ENCODE measurements at regions not wholly inside any gene's neighbourhood (a gene's known extent, or its start where the extent isn't known, plus 50 kb on each side); places are given as distances from the start of the nearest gene placed in this dataset.

DNA sequence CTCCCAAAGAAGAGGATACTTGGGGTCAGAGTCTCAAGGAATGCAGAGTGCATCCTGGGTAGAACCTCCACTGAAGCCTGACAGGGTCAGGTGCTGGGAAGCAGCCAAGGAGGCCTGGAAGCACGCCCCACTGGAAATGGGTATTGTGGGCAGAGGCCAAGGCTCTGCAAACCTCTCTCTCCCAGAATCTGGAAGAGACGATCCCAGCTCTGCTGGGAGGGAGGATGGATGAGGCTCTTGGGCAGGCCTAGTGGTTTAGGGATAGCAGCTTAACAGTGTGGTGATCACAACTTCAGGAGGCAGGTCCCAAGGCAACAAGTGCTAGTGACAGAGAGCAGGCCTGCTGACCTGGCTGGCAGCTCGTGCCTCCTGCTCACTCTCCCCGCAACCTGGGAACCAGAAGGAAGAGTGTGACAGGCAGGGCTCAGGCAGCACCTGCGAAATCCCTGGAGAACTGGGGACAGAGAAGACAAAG is 641.0 kb downstream of the PLPP3 start:
- H3K36me3 ChIP-seq (ENCODE audit: insufficient read depth, insufficient read length, low read length), result no peaks in the 10 kb centered on the region

DNA sequence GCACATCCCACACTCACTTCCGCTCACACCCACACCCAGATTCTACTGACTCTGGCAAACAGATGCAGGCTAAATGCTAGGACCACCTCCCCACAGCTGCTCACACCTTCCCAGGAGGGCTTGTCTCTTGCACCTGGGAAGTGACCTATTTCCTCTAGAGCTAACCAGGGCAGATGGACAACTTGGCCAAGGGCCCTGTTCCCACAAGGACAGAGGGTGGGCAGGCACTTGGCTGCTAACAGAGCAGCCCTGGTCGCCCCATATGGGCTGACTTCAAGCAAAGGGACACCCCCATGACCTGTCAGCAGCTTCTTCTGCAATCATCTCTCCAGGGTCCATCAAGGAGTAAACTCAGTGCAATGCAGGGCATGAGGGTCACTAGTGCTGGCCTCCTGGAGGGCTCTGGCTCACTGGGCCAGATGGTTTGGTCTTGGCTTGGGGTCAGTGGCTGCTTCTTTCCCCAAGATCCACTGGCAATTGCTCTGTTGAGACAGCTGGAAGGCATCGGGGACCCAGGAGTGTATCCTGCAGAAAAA is 641.5 kb downstream of the PLPP3 start:
- Histone ChIP-seq H3K36me3 (ENCODE audit: insufficient read depth, insufficient read length, low read length) (no peaks in the 10 kb centered on the region), H3K27me3 (ENCODE audit: insufficient read depth, insufficient read length) (no peaks in the 10 kb centered on the region), H3K9ac (ENCODE audit: insufficient read length, low read depth) (no peak overlapping the region), H3K4me3 (ENCODE audit: insufficient read length, low read depth) (no peak overlapping the region), H3K9me3 (ENCODE audit: insufficient read depth, low read length) (peaks cover 4% of the 10 kb centered on the region; the same call in 1 of the 2 replicates), H3K4me1 (ENCODE audit: insufficient read depth, insufficient read length) (no peaks in the 10 kb centered on the region)
- no peak for TF ChIP-seq ZNF274 (IDR thresholded peaks at IDR 0.05; ENCODE audit: low read depth, low read length)
- no peak for TF ChIP-seq YY1 (IDR thresholded peaks at IDR 0.05; ENCODE audit: insufficient read depth, insufficient read length)
- no peak for TF ChIP-seq SUZ12 (IDR thresholded peaks at IDR 0.05; ENCODE audit: extremely low read depth, insufficient read depth, insufficient read length)
- DNase-seq (ENCODE audit: low read depth, low spot score), result no peak

More for the DNA sequence above, 641.0 kb downstream of the PLPP3 start:
- Histone ChIP-seq H3K4me1 (ENCODE audit: insufficient read depth, insufficient read length) (no peaks in the 10 kb centered on the region), H3K9me3 (ENCODE audit: insufficient read depth, low read length) (peaks cover 4% of the 10 kb centered on the region; the same call in 1 of the 2 replicates), H3K27me3 (ENCODE audit: insufficient read depth, insufficient read length) (no peaks in the 10 kb centered on the region), H3K4me3 (ENCODE audit: insufficient read length, low read depth) (no peak overlapping the region), H3K9ac (ENCODE audit: insufficient read length, low read depth) (no peak overlapping the region)
- TF ChIP-seq ZNF274 (IDR thresholded peaks at IDR 0.05; ENCODE audit: low read depth, low read length) (no peak), YY1 (IDR thresholded peaks at IDR 0.05; ENCODE audit: insufficient read depth, insufficient read length) (no peak), SUZ12 (IDR thresholded peaks at IDR 0.05; ENCODE audit: extremely low read depth, insufficient read depth, insufficient read length) (no peak)
- DNase-seq (ENCODE audit: low read depth, low spot score), result no peak

DNA sequence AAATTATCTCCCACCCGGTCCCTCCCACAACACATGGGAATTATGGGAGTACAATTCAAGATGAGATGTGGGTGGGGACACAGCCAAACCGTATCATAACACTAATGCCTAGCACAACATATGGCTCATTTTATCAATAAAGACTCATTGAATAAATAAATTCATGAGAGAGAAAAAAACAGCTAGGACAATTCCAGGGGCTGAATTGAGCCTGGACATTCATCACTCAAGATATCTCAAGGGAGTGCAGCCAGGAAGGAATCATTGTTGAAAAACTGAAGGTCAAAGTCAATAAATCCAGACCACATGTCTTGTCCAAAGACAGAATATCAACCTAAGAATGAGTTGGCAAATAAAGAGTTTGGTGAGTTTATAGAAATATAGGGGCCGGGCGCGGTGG is 644.1 kb downstream of the PLPP3 start:
- Histone ChIP-seq H3K4me3 (ENCODE audit: insufficient read length, low read depth) (no peak overlapping the region), H3K9me3 (ENCODE audit: insufficient read depth, low read length) (peaks cover 4% of the 10 kb centered on the region; the same call in 1 of the 2 replicates), H3K4me1 (ENCODE audit: insufficient read depth, insufficient read length) (no peaks in the 10 kb centered on the region), H3K36me3 (ENCODE audit: insufficient read depth, insufficient read length, low read length) (no peaks in the 10 kb centered on the region), H3K9ac (ENCODE audit: insufficient read length, low read depth) (no peak overlapping the region), H3K27me3 (ENCODE audit: insufficient read depth, insufficient read length) (no peaks in the 10 kb centered on the region)
- no peak for DNase-seq (ENCODE audit: low read depth, low spot score)
- TF ChIP-seq YY1 (IDR thresholded peaks at IDR 0.05; ENCODE audit: insufficient read depth, insufficient read length) (no peak), SUZ12 (IDR thresholded peaks at IDR 0.05; ENCODE audit: extremely low read depth, insufficient read depth, insufficient read length) (no peak), ZNF274 (IDR thresholded peaks at IDR 0.05; ENCODE audit: low read depth, low read length) (no peak)

DNA sequence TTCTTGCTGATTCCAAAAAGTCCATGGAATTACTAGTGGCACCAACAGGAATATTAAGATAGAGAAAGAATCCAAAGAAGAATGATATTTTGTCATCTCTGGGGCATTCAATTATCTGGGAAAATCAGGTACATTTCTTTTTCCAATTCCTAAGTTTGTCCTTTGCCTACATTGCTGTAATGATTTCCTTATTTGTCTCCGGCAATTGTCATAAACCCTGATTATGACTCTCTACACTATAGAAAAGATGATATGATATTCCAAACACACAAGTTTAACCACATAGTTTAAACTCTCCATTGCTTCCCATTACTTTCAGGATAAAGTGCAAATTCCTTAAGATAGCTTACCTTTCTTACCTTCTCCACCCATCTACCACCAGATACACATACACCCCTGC is 647.0 kb downstream of the PLPP3 start:
- H3K36me3 ChIP-seq (ENCODE audit: insufficient read depth, insufficient read length, low read length), result no peaks in the 10 kb centered on the region
- no peak overlapping the region for H3K4me3 ChIP-seq (ENCODE audit: insufficient read length, low read depth)
- no peaks in the 10 kb centered on the region for H3K27me3 ChIP-seq (ENCODE audit: insufficient read depth, insufficient read length)
- TF ChIP-seq ZNF274 (IDR thresholded peaks at IDR 0.05; ENCODE audit: low read depth, low read length) (no peak), SUZ12 (IDR thresholded peaks at IDR 0.05; ENCODE audit: extremely low read depth, insufficient read depth, insufficient read length) (no peak), YY1 (IDR thresholded peaks at IDR 0.05; ENCODE audit: insufficient read depth, insufficient read length) (no peak)
- DNase-seq (ENCODE audit: low read depth, low spot score), result no peak
- peaks cover 4% of the 10 kb centered on the region; the same call in 1 of the 2 replicates for H3K9me3 ChIP-seq (ENCODE audit: insufficient read depth, low read length)
- no peaks in the 10 kb centered on the region for H3K4me1 ChIP-seq (ENCODE audit: insufficient read depth, insufficient read length)
- H3K9ac ChIP-seq (ENCODE audit: insufficient read length, low read depth), result no peak overlapping the region

DNA sequence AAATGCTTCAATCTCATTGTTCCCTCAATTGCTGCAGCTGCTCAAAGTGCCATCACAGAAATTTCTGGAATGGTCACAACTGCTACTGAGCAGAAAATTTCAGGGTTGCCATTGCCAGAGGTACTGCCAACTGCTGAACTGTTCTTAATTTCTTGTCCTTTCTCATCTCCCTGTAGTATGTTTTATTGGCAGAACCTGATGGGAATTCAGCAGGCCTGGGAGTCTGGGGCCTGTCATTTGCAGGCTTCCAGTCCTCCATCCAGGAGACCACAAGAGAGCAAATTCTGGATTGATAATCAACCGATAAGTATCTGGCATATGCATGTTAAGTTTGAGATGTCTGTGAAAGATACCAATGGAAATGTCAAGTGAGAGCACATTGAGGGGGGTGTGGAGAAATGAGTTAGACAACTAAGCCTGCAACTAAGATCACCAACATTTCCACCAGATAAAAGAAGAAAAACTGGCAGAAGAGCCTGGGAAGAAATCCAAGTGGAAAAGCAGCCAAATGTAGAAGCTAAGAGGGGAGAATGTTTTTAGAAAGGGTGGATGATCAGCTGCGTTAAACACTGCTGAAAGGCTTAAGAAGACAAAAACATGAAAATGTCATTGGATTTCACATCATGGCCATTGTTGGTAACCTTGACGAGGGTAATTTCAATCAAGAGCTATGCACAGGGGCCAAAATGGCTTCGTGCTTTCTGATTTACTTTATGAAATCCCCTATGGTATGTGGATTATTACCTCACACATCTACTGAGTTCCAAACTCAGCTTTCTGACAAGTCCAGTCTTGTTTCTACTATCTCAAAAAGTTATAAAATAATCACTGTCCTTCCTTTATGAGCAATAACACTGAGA is 648.1 kb downstream of the PLPP3 start:
- no peak overlapping the region for H3K4me3 ChIP-seq (ENCODE audit: insufficient read length, low read depth)
- H3K27me3 ChIP-seq (ENCODE audit: insufficient read depth, insufficient read length), result no peaks in the 10 kb centered on the region
- H3K4me1 ChIP-seq (ENCODE audit: insufficient read depth, insufficient read length), result no peaks in the 10 kb centered on the region
- no peak for TF ChIP-seq ZNF274 (IDR thresholded peaks at IDR 0.05; ENCODE audit: low read depth, low read length)
- no peak for TF ChIP-seq SUZ12 (IDR thresholded peaks at IDR 0.05; ENCODE audit: extremely low read depth, insufficient read depth, insufficient read length)
- TF ChIP-seq YY1 (IDR thresholded peaks at IDR 0.05; ENCODE audit: insufficient read depth, insufficient read length), result no peak
- H3K36me3 ChIP-seq (ENCODE audit: insufficient read depth, insufficient read length, low read length), result no peaks in the 10 kb centered on the region
- no peak for DNase-seq (ENCODE audit: low read depth, low spot score)
- no peak overlapping the region for H3K9ac ChIP-seq (ENCODE audit: insufficient read length, low read depth)
- H3K9me3 ChIP-seq (ENCODE audit: insufficient read depth, low read length), result peaks cover 10% of the 10 kb centered on the region; the same call in 1 of the 2 replicates

DNA sequence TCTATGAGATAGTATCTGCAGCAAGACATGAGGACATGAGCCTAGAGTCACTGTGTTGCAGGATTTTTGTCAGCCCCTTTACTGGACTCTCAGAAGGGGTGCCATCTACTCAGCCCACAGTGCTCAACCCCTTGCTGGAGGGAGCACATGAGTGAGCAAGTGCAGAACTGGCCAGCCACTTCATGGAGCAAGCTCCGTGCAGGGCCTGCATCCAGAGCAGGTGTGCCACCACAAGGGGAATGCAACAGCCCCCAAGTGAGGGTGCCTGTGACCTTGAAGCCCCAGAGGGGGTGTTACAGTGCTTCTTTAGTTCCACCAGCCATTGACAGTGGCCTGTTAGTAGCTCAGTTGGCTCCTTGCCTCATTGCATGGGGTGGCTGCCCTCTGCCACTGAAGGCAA is 649.7 kb downstream of the PLPP3 start:
- TF ChIP-seq SUZ12 (IDR thresholded peaks at IDR 0.05; ENCODE audit: extremely low read depth, insufficient read depth, insufficient read length), result no peak
- no peak for TF ChIP-seq ZNF274 (IDR thresholded peaks at IDR 0.05; ENCODE audit: low read depth, low read length)
- peaks cover 10% of the 10 kb centered on the region; the same call in 1 of the 2 replicates for H3K9me3 ChIP-seq (ENCODE audit: insufficient read depth, low read length)
- H3K36me3 ChIP-seq (ENCODE audit: insufficient read depth, insufficient read length, low read length), result no peaks in the 10 kb centered on the region
- H3K9ac ChIP-seq (ENCODE audit: insufficient read length, low read depth), result no peak overlapping the region
- DNase-seq (ENCODE audit: low read depth, low spot score), result no peak
- H3K4me1 ChIP-seq (ENCODE audit: insufficient read depth, insufficient read length), result no peaks in the 10 kb centered on the region
- no peak overlapping the region for H3K4me3 ChIP-seq (ENCODE audit: insufficient read length, low read depth)
- no peaks in the 10 kb centered on the region for H3K27me3 ChIP-seq (ENCODE audit: insufficient read depth, insufficient read length)

DNA sequence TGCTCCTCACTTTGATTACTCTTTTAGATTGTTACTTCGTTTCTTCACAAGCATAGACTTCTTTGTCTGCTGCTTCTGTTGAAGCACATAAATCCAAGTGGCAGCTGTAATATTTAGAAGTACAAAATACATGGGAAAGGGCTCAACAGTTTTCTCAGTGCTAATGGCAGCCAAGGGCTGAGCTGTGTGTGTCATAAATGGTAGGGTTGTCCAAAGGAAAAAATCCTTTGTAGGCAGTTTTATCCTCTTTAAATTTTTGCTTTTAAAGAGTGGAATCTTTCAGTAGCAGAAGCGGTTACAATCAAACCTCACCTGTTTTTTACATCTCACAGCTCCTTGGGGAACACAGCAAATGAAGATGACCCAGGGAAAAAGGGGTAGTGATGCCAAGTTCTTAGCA is 650.8 kb downstream of the PLPP3 start:
- H3K36me3 ChIP-seq (ENCODE audit: insufficient read depth, insufficient read length, low read length), result no peaks in the 10 kb centered on the region
- H3K4me1 ChIP-seq (ENCODE audit: insufficient read depth, insufficient read length), result no peaks in the 10 kb centered on the region
- no peak overlapping the region for H3K9ac ChIP-seq (ENCODE audit: insufficient read length, low read depth)
- H3K4me3 ChIP-seq (ENCODE audit: insufficient read length, low read depth), result no peak overlapping the region
- TF ChIP-seq SUZ12 (IDR thresholded peaks at IDR 0.05; ENCODE audit: extremely low read depth, insufficient read depth, insufficient read length), result no peak
- no peak for TF ChIP-seq YY1 (IDR thresholded peaks at IDR 0.05; ENCODE audit: insufficient read depth, insufficient read length)
- TF ChIP-seq ZNF274 (IDR thresholded peaks at IDR 0.05; ENCODE audit: low read depth, low read length), result no peak
- H3K9me3 ChIP-seq (ENCODE audit: insufficient read depth, low read length), result 0 out of 2 replicates have a peak, but pooled peaks cover 6% of the 10 kb centered on the region
- no peak for DNase-seq (ENCODE audit: low read depth, low spot score)
- no peaks in the 10 kb centered on the region for H3K27me3 ChIP-seq (ENCODE audit: insufficient read depth, insufficient read length)

All from NT2/D1 (cell line).